Superior temporal gyrus (tissue), 1 donor: ENCODE measurements at regions not wholly inside any gene's neighbourhood (a gene's known extent, or its start where the extent isn't known, plus 50 kb on each side); places are given as distances from the start of the nearest gene placed in this dataset.

Experiments
- DNase-seq: peaks from one replicate; pipeline ENCODE4 v3.0.0-alpha.2; 2016; ENCODE audit errors: extremely low spot score

- peak; percentile 95 for DNase-seq
Measured at GRCh38 chr6:99868074-99868702, 125.8 kb downstream of the MCHR2 start.
